AG08395 (cell line): ENCODE measurements at regions not wholly inside any gene's neighbourhood (a gene's known extent, or its start where the extent isn't known, plus 50 kb on each side); places are given as distances from the start of the nearest gene placed in this dataset.
"Not testable (repeated sequence)": the region's sequence is repeated elsewhere in the genome, so short reads cannot be mapped to it uniquely, and the experiment has no call there.

Experiments used
- DNase-seq: peaks from one replicate; pipeline ENCODE4 v3.0.0; 2012; ENCODE audit warnings: mixed read lengths, low spot score

GRCh38 chr13:73842626-73843025, 291.6 kb downstream of the KLF12 start:
- DNase-seq = no peak

GRCh38 chr13:73842184-73842583, 292.0 kb downstream of the KLF12 start:
- DNase-seq = no peak

- DNase-seq = no peak
These were observed 297.1 kb downstream of the KLF12 start for GRCh38 chr13:73837147-73837546.

- DNase-seq = peak; percentile 50
These were observed 299.0 kb downstream of the KLF12 start for GRCh38 chr13:73835138-73835721.

- no peak for DNase-seq
These were observed 300.7 kb downstream of the KLF12 start for GRCh38 chr13:73833325-73834070.

GRCh38 chr13:73832825-73833224, 301.4 kb downstream of the KLF12 start:
- DNase-seq = no peak

- no peak for DNase-seq
These were observed 302.0 kb downstream of the KLF12 start for GRCh38 chr13:73832128-73832588.

- no peak for DNase-seq
These were observed 304.8 kb downstream of the KLF12 start for GRCh38 chr13:73829416-73829815.

GRCh38 chr13:73828811-73829210, 305.4 kb downstream of the KLF12 start:
- no peak for DNase-seq

- DNase-seq = no peak
These were observed 306.8 kb downstream of the KLF12 start for GRCh38 chr13:73827434-73827833.

GRCh38 chr13:73825143-73825542, 309.1 kb downstream of the KLF12 start:
- DNase-seq = no peak

- DNase-seq = no peak
These were observed 311.3 kb downstream of the KLF12 start for GRCh38 chr13:73822668-73823592.

- no peak for DNase-seq
These were observed 313.5 kb downstream of the KLF12 start for GRCh38 chr13:73820688-73821087.

- no peak for DNase-seq
These were observed 313.9 kb downstream of the KLF12 start for GRCh38 chr13:73820285-73820684.

- DNase-seq = no peak
These were observed 314.5 kb downstream of the KLF12 start for GRCh38 chr13:73819711-73820110.

- no peak for DNase-seq
These were observed 317.5 kb downstream of the KLF12 start for GRCh38 chr13:73816702-73817101.

GRCh38 chr13:73815796-73816195, 318.4 kb downstream of the KLF12 start:
- DNase-seq = no peak

GRCh38 chr13:73810647-73811046, 323.6 kb downstream of the KLF12 start:
- DNase-seq = no peak

- peak; percentile 22 for DNase-seq
These were observed 324.6 kb downstream of the KLF12 start for GRCh38 chr13:73809561-73809960.

- no peak for DNase-seq
These were observed 325.9 kb downstream of the KLF12 start for GRCh38 chr13:73808318-73808717.

- DNase-seq = not testable (repeated sequence)
These were observed 328.8 kb downstream of the KLF12 start for GRCh38 chr13:73805326-73805958.

GRCh38 chr13:73803997-73804396, 330.2 kb downstream of the KLF12 start:
- DNase-seq = peak; percentile 15
